Stimulated activated naive CD8-positive, alpha-beta T cell treated with anti-CD3 and anti-CD28 coated beads, Interleukin-15, Interleukin-2, amounts not matched to agents 100 ng/mL and 50 ng/mL, for 24 hours (primary cell): ENCODE measurements at regions not wholly inside any gene's neighbourhood (a gene's known extent, or its start where the extent isn't known, plus 50 kb on each side); places are given as distances from the start of the nearest gene placed in this dataset.
"Not testable (repeated sequence)": the region's sequence is repeated elsewhere in the genome, so short reads cannot be mapped to it uniquely, and the experiment has no call there.

Experiments
- H3K27ac Mint-ChIP-seq: one replicate; pipeline ENCODE4 v1.8.0; 2021; ENCODE audit warnings: mild to moderate bottlenecking, mixed read lengths
- H3K27me3 Mint-ChIP-seq: one replicate; pipeline ENCODE4 v1.8.0; 2021; ENCODE audit warnings: mixed read lengths
- H3K36me3 Mint-ChIP-seq: one replicate; pipeline ENCODE4 v1.8.0; 2021; ENCODE audit warnings: low read depth, mixed read lengths
- H3K4me1 Mint-ChIP-seq: one replicate; pipeline ENCODE4 v1.8.0; 2021; ENCODE audit warnings: low read depth, mixed read lengths
- H3K4me3 Mint-ChIP-seq: one replicate; pipeline ENCODE4 v1.8.0; 2021; ENCODE audit warnings: mild to moderate bottlenecking, mixed read lengths
- H3K9me3 Mint-ChIP-seq: one replicate; pipeline ENCODE4 v1.8.0; 2021; ENCODE audit warnings: mixed read lengths

- Mint-ChIP-seq H3K4me1 (peaks cover 16% of the 10 kb centered on the region), H3K9me3 (peaks cover 25% of the 10 kb centered on the region), H3K27me3 (no peaks in the 10 kb centered on the region), H3K27ac (no peak overlapping the region), H3K4me3 (no peak overlapping the region), H3K36me3 (peaks cover 11% of the 10 kb centered on the region)
These were observed 226.0 kb upstream of the PTGER4 start for GRCh38 chr5:40453689-40454088.

GRCh38 chr5:40452874-40453624, 226.7 kb upstream of the PTGER4 start:
- no peak overlapping the region for H3K27ac Mint-ChIP-seq
- no peaks in the 10 kb centered on the region for H3K27me3 Mint-ChIP-seq
- peaks cover 29% of the 10 kb centered on the region for H3K9me3 Mint-ChIP-seq
- peaks cover 11% of the 10 kb centered on the region for H3K36me3 Mint-ChIP-seq
- peaks cover 16% of the 10 kb centered on the region for H3K4me1 Mint-ChIP-seq
- H3K4me3 Mint-ChIP-seq = no peak overlapping the region

GRCh38 chr5:40447438-40447837, 232.3 kb upstream of the PTGER4 start:
- Mint-ChIP-seq H3K4me1 (peaks cover 20% of the 10 kb centered on the region), H3K36me3 (peaks cover 30% of the 10 kb centered on the region), H3K27ac (no peak overlapping the region), H3K27me3 (no peaks in the 10 kb centered on the region), H3K9me3 (peaks cover 52% of the 10 kb centered on the region), H3K4me3 (no peak overlapping the region)

GRCh38 chr5:40446910-40447309, 232.8 kb upstream of the PTGER4 start:
- no peaks in the 10 kb centered on the region for H3K27me3 Mint-ChIP-seq
- peak overlapping the region; percentile 28 for H3K27ac Mint-ChIP-seq
- H3K9me3 Mint-ChIP-seq = peaks cover 48% of the 10 kb centered on the region
- peaks cover 25% of the 10 kb centered on the region for H3K4me1 Mint-ChIP-seq
- no peak overlapping the region for H3K4me3 Mint-ChIP-seq
- peaks cover 25% of the 10 kb centered on the region for H3K36me3 Mint-ChIP-seq

- Mint-ChIP-seq H3K4me3 (peak overlapping the region; percentile 30), H3K9me3 (peaks cover 27% of the 10 kb centered on the region), H3K4me1 (peaks cover 60% of the 10 kb centered on the region), H3K36me3 (peaks cover 28% of the 10 kb centered on the region), H3K27ac (peak overlapping the region; percentile 94), H3K27me3 (no peaks in the 10 kb centered on the region)
These were observed 237.4 kb upstream of the PTGER4 start for GRCh38 chr5:40442346-40442745.

GRCh38 chr5:40441733-40442132, 238.0 kb upstream of the PTGER4 start:
- H3K27ac Mint-ChIP-seq = peak overlapping the region; percentile 94

GRCh38 chr5:40440746-40441145, 239.0 kb upstream of the PTGER4 start:
- Mint-ChIP-seq H3K27me3 (no peaks in the 10 kb centered on the region), H3K27ac (peak overlapping the region; percentile 94), H3K36me3 (peaks cover 23% of the 10 kb centered on the region), H3K4me1 (peaks cover 66% of the 10 kb centered on the region), H3K9me3 (peaks cover 19% of the 10 kb centered on the region), H3K4me3 (peak overlapping the region; percentile 74)

More at GRCh38 chr5:40441733-40442132, 238.0 kb upstream of the PTGER4 start:
- peak overlapping the region; percentile 74 for H3K4me3 Mint-ChIP-seq
- H3K27me3 Mint-ChIP-seq = no peaks in the 10 kb centered on the region
- peaks cover 60% of the 10 kb centered on the region for H3K4me1 Mint-ChIP-seq
- H3K9me3 Mint-ChIP-seq = peaks cover 24% of the 10 kb centered on the region
- peaks cover 26% of the 10 kb centered on the region for H3K36me3 Mint-ChIP-seq

DNA sequence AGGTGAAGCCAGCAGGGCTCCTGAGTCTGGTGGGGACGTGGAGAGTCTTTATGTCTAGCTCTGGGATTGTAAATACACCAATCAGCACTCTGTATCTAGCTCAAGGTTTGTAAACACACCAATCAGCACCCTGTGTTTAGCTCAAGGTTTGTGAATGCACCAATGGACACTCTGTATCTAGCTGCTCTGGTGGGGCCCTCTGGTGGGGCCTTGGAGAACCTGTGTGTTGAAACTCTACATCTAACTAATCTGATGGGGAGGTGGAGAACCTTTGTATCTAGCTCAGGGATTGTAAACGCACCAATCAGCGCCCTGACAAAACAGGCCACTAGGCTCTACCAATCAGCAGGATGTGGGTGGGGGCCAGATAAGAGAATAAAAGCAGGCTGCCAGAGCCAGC, 240.6 kb upstream of the PTGER4 start:
- Mint-ChIP-seq H3K4me3 (peak overlapping the region; percentile 25), H3K27ac (peak overlapping the region; percentile 88), H3K4me1 (peaks cover 80% of the 10 kb centered on the region), H3K36me3 (peaks cover 11% of the 10 kb centered on the region)
- not testable (repeated sequence) for H3K27me3 Mint-ChIP-seq, H3K9me3 Mint-ChIP-seq

DNA sequence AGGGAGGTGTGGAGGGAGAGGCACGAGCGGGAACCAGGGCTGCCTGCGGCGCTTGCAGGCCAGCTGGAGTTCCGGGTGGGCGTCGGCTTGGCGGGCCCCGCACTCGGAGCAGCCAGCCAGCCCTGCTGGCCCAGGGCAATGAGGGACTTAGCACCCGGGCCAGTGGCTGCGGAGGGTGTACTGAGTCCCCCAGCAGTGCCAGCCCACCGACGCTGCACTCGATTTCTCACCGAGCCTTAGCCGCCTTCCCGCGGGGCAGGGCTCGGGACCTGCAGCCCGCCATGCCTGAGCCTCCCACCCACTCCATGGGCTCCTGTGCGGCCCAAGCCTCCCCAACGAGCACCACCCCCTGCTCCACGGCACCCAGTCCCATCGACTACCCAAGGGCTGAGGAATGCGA, 241.1 kb upstream of the PTGER4 start:
- not testable (repeated sequence) for H3K36me3 Mint-ChIP-seq, H3K27me3 Mint-ChIP-seq, H3K9me3 Mint-ChIP-seq, H3K4me3 Mint-ChIP-seq, H3K27ac Mint-ChIP-seq
- H3K4me1 Mint-ChIP-seq = peaks cover 84% of the 10 kb centered on the region

DNA sequence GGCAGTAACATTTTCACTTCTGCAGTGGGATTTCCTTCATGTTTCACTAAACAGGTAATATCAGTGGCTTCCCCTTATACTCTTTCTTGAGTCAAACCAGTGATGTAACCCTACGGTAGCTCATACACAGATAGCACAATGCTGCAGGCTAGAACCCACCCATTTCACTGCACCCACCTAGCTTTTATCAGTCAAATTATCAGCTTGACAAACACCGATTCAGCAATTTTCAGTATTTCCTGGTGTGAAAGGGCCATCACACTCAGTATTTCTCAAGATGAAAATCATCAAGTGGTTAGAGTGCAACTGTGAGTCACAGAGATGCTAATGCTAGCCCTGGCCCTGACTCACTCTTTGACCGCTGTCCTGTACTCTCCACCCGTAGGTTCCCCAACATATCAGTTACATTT, 242.3 kb upstream of the PTGER4 start:
- Mint-ChIP-seq H3K27ac (peak overlapping the region; percentile 73), H3K9me3 (no peaks in the 10 kb centered on the region), H3K27me3 (no peaks in the 10 kb centered on the region), H3K4me3 (peak overlapping the region; percentile 17), H3K4me1 (peaks cover 87% of the 10 kb centered on the region), H3K36me3 (peaks cover 3% of the 10 kb centered on the region)

GRCh38 chr5:40436535-40437237, 243.0 kb upstream of the PTGER4 start:
- peak overlapping the region; percentile 75 for H3K4me3 Mint-ChIP-seq

GRCh38 chr5:40435706-40436105, 244.0 kb upstream of the PTGER4 start:
- not testable (repeated sequence) for H3K27me3 Mint-ChIP-seq, H3K36me3 Mint-ChIP-seq, H3K9me3 Mint-ChIP-seq
- Mint-ChIP-seq H3K4me3 (peak overlapping the region; percentile 52), H3K27ac (peak overlapping the region; percentile 76), H3K4me1 (peaks cover 72% of the 10 kb centered on the region)

More at GRCh38 chr5:40436535-40437237, 243.0 kb upstream of the PTGER4 start:
- Mint-ChIP-seq H3K27me3 (no peaks in the 10 kb centered on the region), H3K9me3 (no peaks in the 10 kb centered on the region), H3K4me1 (peaks cover 80% of the 10 kb centered on the region), H3K36me3 (peaks cover 3% of the 10 kb centered on the region), H3K27ac (peak overlapping the region; percentile 76)

DNA sequence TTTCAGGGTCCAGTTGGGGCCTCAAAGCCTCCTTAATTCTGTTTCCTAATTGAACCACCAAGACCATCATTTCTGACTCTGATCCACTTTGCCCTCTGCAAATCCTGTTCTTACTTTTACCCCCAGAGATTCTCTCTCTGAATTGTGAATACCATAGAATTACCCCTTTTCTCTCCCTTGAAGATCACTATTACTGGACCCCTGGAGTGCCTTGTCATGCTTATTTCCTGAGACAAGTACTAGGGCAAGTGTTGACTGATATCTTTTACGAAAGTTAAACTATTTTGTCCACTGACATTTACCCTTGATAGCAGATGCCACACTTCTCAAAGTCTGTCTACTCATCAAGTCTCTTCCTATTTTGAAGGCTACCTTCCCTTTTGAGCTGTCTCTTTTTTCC, 246.9 kb upstream of the PTGER4 start:
- no peaks in the 10 kb centered on the region for H3K36me3 Mint-ChIP-seq
- no peaks in the 10 kb centered on the region for H3K27me3 Mint-ChIP-seq
- no peak overlapping the region for H3K27ac Mint-ChIP-seq
- H3K4me1 Mint-ChIP-seq = peaks cover 82% of the 10 kb centered on the region
- no peaks in the 10 kb centered on the region for H3K9me3 Mint-ChIP-seq
- H3K4me3 Mint-ChIP-seq = no peak overlapping the region

DNA sequence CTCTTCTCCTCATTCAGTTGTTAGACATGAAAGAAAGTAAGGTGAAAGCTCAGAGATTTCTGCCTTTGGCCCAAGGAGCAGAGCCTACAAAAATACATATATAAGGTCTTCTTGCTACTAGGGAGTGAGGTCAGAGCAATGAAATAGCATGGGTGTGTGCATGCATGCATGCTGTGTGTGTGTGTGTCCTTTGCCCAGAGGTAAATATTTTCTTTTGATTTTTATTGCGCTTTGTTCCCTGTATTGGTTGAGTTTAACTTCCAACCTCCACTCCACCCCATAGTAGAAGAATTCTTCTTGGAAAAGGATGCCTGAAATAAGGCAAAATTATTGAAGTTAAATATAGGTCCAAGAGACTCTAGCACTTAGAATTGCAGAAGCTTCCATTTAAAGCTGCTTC, 248.0 kb upstream of the PTGER4 start:
- H3K4me1 Mint-ChIP-seq = peaks cover 71% of the 10 kb centered on the region
- no peaks in the 10 kb centered on the region for H3K36me3 Mint-ChIP-seq
- no peak overlapping the region for H3K4me3 Mint-ChIP-seq
- H3K9me3 Mint-ChIP-seq = no peaks in the 10 kb centered on the region
- no peaks in the 10 kb centered on the region for H3K27me3 Mint-ChIP-seq
- H3K27ac Mint-ChIP-seq = no peak overlapping the region

DNA sequence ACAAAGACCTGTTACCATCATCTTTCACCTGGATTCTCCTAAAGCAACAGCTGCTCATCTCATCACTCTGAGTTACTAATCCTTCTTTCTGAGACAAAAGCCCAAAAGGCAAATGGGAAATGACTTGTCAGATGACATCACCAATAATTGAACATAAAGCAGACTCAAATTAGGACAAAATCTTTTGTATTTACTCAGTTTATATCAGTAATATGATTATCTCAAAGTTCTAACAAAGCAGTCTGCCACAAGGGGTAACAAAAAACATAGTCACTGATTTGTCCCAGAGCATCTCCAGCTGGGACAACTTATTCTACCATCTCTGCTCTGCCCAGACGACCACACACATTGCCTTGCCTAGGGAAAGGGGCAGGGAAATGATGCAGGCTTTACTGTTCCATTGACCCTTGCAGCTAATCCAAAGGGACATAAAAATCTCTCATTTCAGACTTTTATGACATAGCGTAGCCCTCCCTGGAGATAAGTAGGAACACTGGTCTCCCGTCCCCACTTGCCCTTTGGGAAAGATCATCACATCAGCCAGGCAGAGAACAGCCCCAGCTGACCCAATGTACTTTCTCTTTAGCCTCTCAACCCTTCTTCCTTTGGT, 249.5 kb upstream of the PTGER4 start:
- Mint-ChIP-seq H3K27me3 (no peaks in the 10 kb centered on the region), H3K36me3 (peaks cover 4% of the 10 kb centered on the region), H3K4me1 (peaks cover 59% of the 10 kb centered on the region), H3K27ac (peak overlapping the region; percentile 74), H3K4me3 (no peak overlapping the region), H3K9me3 (peaks cover 6% of the 10 kb centered on the region)
